Thyroid gland (tissue), 4 donors: ENCODE measurements at regions not wholly inside any gene's neighbourhood (a gene's known extent, or its start where the extent isn't known, plus 50 kb on each side); places are given as distances from the start of the nearest gene placed in this dataset.
"Not testable (repeated sequence)": the region's sequence is repeated elsewhere in the genome, so short reads cannot be mapped to it uniquely, and the experiment has no call there.

Experiments used
- POLR2A ChIP-seq, 2 donors: fragments of 450-650 bp; IDR thresholded peaks; one replicate each; pipeline ENCODE4 v1.6.1; 2017; ENCODE audit warnings: antibody characterized with exemption in 2 of 2, mild to moderate bottlenecking in 2 of 2, moderate library complexity in 1 of 2
- TF ChIP-seq, protein P1 (sequence below), 6 experiments: fragments of 200-600 bp in 3 of 6; fragments of 450-650 bp in 3 of 6; sonication (generic) in 3 of 6; IDR thresholded peaks; one replicate each; pipeline ENCODE4 v1.5.1; 2016 to 2019; ENCODE audit warnings: antibody characterized with exemption in 6 of 6, mild to moderate bottlenecking in 2 of 6, inconsistent platforms in 1 of 6, moderate library complexity in 1 of 6

- TF ChIP-seq, protein P1, sequence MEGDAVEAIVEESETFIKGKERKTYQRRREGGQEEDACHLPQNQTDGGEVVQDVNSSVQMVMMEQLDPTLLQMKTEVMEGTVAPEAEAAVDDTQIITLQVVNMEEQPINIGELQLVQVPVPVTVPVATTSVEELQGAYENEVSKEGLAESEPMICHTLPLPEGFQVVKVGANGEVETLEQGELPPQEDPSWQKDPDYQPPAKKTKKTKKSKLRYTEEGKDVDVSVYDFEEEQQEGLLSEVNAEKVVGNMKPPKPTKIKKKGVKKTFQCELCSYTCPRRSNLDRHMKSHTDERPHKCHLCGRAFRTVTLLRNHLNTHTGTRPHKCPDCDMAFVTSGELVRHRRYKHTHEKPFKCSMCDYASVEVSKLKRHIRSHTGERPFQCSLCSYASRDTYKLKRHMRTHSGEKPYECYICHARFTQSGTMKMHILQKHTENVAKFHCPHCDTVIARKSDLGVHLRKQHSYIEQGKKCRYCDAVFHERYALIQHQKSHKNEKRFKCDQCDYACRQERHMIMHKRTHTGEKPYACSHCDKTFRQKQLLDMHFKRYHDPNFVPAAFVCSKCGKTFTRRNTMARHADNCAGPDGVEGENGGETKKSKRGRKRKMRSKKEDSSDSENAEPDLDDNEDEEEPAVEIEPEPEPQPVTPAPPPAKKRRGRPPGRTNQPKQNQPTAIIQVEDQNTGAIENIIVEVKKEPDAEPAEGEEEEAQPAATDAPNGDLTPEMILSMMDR (IDR thresholded peaks at IDR 0.05), result not testable (repeated sequence)
- not testable (repeated sequence) for TF ChIP-seq POLR2A (IDR thresholded peaks at IDR 0.05)
Measured at GRCh38 chr7:131625345-131625744, 68.9 kb upstream of the PODXL start.
